Gastroesophageal sphincter (tissue), 4 donors: ENCODE measurements at regions not wholly inside any gene's neighbourhood (a gene's known extent, or its start where the extent isn't known, plus 50 kb on each side); places are given as distances from the start of the nearest gene placed in this dataset.

Source experiments
- ATAC-seq: fragments of 150-250 bp; one replicate; pipeline ENCODE4 v1.9.1; 2016; ENCODE audit warnings: mild to moderate bottlenecking, moderate library complexity
- H3K27ac ChIP-seq, 4 donors: fragments of 200-600 bp; sonication (generic) in 3 of 4; 1 replicate in 3 of 4; 2 replicates in 1 of 4; pipeline ENCODE4 v1.5.1; 2016 to 2019
- H3K27me3 ChIP-seq: fragments of 200-600 bp; sonication (generic); one replicate; pipeline ENCODE4 v1.5.1; 2019
- H3K36me3 ChIP-seq, 2 donors: fragments of 200-600 bp; sonication (generic); one replicate each; pipeline ENCODE4 v1.5.1; 2019; ENCODE audit warnings: control low read depth in 1 of 2
- H3K4me1 ChIP-seq, 3 donors: fragments of 200-600 bp; sonication (generic); 1 replicate in 2 of 3; 2 replicates in 1 of 3; pipeline ENCODE4 v1.5.1; 2016 to 2019; ENCODE audit warnings: control low read depth in 2 of 3
- H3K4me3 ChIP-seq, 2 donors: fragments of 200-600 bp; sonication (generic); one replicate each; pipeline ENCODE4 v1.5.1; 2019; ENCODE audit warnings: mild to moderate bottlenecking in 1 of 2, moderate library complexity in 1 of 2
- H3K9me3 ChIP-seq, 3 donors: fragments of 200-600 bp; sonication (generic); one replicate each; pipeline ENCODE4 v1.5.1; 2017 to 2019; ENCODE audit warnings: control low read depth in 2 of 3
- EP300 ChIP-seq: sonication (generic); formaldehyde crosslinking; IDR thresholded peaks from one replicate; pipeline ENCODE4 v1.6.1; 2017; ENCODE audit warnings: antibody characterized with exemption, mild to moderate bottlenecking
- POLR2A ChIP-seq, 2 donors: fragments of 450-650 bp; IDR thresholded peaks; one replicate each; pipeline ENCODE4 v1.6.1; 2017; ENCODE audit warnings: antibody characterized with exemption in 2 of 2, mild to moderate bottlenecking in 2 of 2, moderate library complexity in 1 of 2
- POLR2AphosphoS5 ChIP-seq: sonication (generic); formaldehyde crosslinking; IDR thresholded peaks from one replicate; pipeline ENCODE4 v1.6.1; 2017; ENCODE audit warnings: antibody characterized with exemption
- WGBS, 2 donors: methylation state at CpG; one replicate each; pipeline ENCODE4 v1.1.5; 2018; ENCODE audit warnings: low coverage in 1 of 2; 5-methylcytosine and 5-hydroxymethylcytosine counted together
- TF ChIP-seq, protein P1 (sequence below), 4 experiments: fragments of 200-600 bp in 2 of 4; fragments of 450-650 bp in 2 of 4; sonication (generic) in 1 of 4; IDR thresholded peaks; one replicate each; pipeline ENCODE4 v1.5.1; 2017 to 2019; ENCODE audit warnings: antibody characterized with exemption in 4 of 4, mild to moderate bottlenecking in 2 of 4, moderate library complexity in 2 of 4

DNA sequence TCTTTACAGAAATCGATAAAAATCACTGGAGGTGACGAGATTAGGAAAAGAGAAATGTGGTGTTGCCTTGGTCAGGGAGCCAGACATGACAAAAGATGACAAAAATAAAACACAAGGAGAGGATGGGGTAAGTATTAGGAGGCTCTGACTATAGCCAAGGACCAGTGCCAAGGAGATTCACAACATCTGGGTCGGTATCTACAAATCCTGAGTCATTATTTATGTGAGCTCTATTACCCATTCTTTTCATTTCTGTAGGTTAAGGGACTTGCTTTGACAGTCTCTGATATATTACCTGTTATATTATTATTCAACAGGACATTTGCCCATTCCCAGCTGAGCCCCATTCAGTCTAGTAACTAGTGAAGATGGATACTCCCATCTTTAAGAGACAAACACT is 120.8 kb downstream of the TYW3 start:
- Histone ChIP-seq H3K9me3 (no peaks in the 10 kb centered on the region), H3K27ac (no peak overlapping the region), H3K4me1 (no peaks in the 10 kb centered on the region), H3K4me3 (no peak overlapping the region), H3K27me3 (peaks cover 4% of the 10 kb centered on the region), H3K36me3 (no peaks in the 10 kb centered on the region)
- TF ChIP-seq POLR2AphosphoS5 (no peak), POLR2A (IDR thresholded peaks at IDR 0.05) (no peak), EP300 (no peak)
- TF ChIP-seq, protein P1, sequence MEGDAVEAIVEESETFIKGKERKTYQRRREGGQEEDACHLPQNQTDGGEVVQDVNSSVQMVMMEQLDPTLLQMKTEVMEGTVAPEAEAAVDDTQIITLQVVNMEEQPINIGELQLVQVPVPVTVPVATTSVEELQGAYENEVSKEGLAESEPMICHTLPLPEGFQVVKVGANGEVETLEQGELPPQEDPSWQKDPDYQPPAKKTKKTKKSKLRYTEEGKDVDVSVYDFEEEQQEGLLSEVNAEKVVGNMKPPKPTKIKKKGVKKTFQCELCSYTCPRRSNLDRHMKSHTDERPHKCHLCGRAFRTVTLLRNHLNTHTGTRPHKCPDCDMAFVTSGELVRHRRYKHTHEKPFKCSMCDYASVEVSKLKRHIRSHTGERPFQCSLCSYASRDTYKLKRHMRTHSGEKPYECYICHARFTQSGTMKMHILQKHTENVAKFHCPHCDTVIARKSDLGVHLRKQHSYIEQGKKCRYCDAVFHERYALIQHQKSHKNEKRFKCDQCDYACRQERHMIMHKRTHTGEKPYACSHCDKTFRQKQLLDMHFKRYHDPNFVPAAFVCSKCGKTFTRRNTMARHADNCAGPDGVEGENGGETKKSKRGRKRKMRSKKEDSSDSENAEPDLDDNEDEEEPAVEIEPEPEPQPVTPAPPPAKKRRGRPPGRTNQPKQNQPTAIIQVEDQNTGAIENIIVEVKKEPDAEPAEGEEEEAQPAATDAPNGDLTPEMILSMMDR (IDR thresholded peaks at IDR 0.05) = no peak
- no peak for ATAC-seq
- WGBS, 2 donors = 79 to 100% methylated on average over 2 to 3 of the region's 3 CpGs

DNA sequence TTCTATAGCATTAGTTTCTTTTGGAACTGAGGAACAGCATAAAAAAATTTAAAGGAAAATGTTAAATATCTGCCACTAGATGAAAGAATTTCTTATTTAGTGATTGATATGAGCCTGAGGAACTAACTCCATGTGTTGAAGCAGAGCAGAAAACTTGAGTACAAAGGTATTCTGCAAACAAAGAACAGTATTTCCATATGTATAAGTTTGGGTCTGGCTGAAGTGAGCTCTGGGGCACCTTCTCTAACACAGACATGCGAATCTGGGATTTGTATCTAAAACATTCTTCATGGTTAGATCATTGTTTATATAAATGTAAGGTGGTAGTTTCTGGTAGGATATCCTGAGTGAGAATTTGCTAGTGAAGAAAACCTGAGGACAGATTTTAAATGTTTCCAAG is 123.2 kb downstream of the TYW3 start:
- ATAC-seq = no peak
- 26 to 43% methylated on average over 1 of the region's 1 CpG for WGBS, 2 donors

DNA sequence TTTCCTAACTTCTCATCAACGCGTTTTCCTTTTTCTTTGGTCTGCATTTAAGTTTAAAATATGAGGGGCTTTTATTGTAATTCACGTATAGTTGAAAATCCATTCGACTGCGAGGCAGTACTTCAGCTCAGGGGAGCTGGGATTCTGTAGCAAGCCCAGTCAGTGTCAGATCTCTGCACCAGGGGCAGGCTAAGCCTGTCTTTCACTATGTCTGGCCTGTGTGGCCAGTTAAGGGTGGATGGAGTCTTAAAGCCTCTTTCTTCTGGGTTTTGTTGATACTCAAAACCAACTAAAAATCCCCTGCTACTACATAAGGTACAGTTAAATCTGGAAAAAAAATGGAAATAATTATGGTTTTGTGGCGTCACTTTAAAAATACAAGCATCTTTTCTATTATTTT is 124.7 kb downstream of the TYW3 start:
- Histone ChIP-seq H3K36me3 (no peaks in the 10 kb centered on the region), H3K27ac (no peak overlapping the region), H3K9me3 (peaks cover 0 to 8% (median 0%) of the 10 kb centered on the region in 3 donors), H3K27me3 (peaks cover 4% of the 10 kb centered on the region), H3K4me3 (no peak overlapping the region), H3K4me1 (no peaks in the 10 kb centered on the region)
- ATAC-seq = no peak
- WGBS, 2 donors = 78 to 90% methylated on average over 3 to 6 of the region's 6 CpGs
- TF ChIP-seq, protein P1 (IDR thresholded peaks at IDR 0.05) = no peak
- TF ChIP-seq POLR2A (IDR thresholded peaks at IDR 0.05) = no peak
- TF ChIP-seq EP300 = no peak
- TF ChIP-seq POLR2AphosphoS5 = no peak

More for the DNA sequence above, 123.2 kb downstream of the TYW3 start:
- Histone ChIP-seq H3K9me3 (peaks cover 0 to 5% (median 0%) of the 10 kb centered on the region in 3 donors), H3K27me3 (peaks cover 4% of the 10 kb centered on the region), H3K36me3 (no peaks in the 10 kb centered on the region), H3K4me1 (no peaks in the 10 kb centered on the region), H3K27ac (no peak overlapping the region), H3K4me3 (no peak overlapping the region)
- TF ChIP-seq POLR2AphosphoS5 (no peak), POLR2A (IDR thresholded peaks at IDR 0.05) (no peak), EP300 (no peak)
- TF ChIP-seq, protein P1 (IDR thresholded peaks at IDR 0.05) = no peak

DNA sequence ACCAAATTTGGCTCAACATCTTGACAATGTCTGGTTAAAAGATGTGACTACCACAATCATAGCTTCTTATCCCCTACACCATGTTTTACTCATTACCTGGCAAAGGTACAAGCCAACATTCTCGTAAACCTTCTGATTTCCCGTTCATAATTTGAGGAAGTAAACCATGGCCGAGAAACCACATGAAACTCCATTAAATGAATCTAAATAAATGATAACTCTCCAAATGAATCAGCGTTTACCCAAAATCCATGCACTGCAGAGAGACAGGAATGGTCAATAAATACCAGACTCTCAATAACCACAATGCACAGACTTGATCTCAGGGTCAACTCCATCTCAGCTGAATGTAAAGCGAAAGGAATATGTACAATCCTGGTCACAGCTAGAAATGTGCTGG is 125.2 kb downstream of the TYW3 start:
- Histone ChIP-seq H3K9me3 (peaks cover 0 to 8% (median 0%) of the 10 kb centered on the region in 3 donors), H3K27me3 (peaks cover 4% of the 10 kb centered on the region), H3K27ac (no peak overlapping the region), H3K4me1 (no peaks in the 10 kb centered on the region), H3K4me3 (no peak overlapping the region), H3K36me3 (no peaks in the 10 kb centered on the region)
- TF ChIP-seq POLR2AphosphoS5 (no peak), EP300 (no peak), POLR2A (IDR thresholded peaks at IDR 0.05) (no peak)
- TF ChIP-seq, protein P1 (IDR thresholded peaks at IDR 0.05) = no peak
- no peak for ATAC-seq
- WGBS, 2 donors = 68 to 76% methylated on average over 5 of the region's 5 CpGs

DNA sequence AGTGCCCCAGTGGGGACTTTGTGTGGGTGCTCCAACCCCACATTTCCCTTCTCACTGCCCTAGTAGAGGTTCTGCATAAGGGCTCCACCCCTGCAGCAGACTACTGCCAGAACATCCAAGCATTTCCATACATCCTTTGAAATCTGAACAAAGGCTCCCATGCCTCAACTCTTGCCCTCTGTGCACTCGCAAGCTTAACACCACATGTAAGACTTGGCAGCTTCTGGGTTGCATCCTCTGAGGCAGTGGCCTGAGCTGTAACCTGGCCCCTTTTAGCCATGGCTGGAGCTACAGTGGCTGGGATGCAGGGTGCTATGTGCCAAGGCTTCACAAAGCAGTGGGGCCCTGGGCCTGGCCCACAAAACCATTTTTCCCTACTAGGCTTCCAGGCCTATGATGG is 128.9 kb downstream of the TYW3 start:
- Histone ChIP-seq H3K27ac (no peak overlapping the region), H3K27me3 (peaks cover 4% of the 10 kb centered on the region), H3K36me3 (no peaks in the 10 kb centered on the region), H3K4me3 (no peak overlapping the region), H3K4me1 (no peaks in the 10 kb centered on the region), H3K9me3 (peaks cover 0 to 23% (median 0%) of the 10 kb centered on the region in 3 donors)
- WGBS, 2 donors = 80% methylated on average over 1 of the region's 1 CpG; no CpG with 5 or more reads in 1 of the 2 donors
- TF ChIP-seq POLR2A (IDR thresholded peaks at IDR 0.05) (no peak), EP300 (no peak), POLR2AphosphoS5 (no peak)
- TF ChIP-seq, protein P1 (IDR thresholded peaks at IDR 0.05) = no peak
- no peak for ATAC-seq
